Vagina (tissue), 2 donors: ENCODE measurements at regions not wholly inside any gene's neighbourhood (a gene's known extent, or its start where the extent isn't known, plus 50 kb on each side); places are given as distances from the start of the nearest gene placed in this dataset.

Experiments used
- CTCF ChIP-seq, 3 experiments: fragments of 450-650 bp in 2 of 3; fragments of 200-600 bp in 1 of 3; sonication (generic) in 1 of 3; IDR thresholded peaks; one replicate each; pipeline ENCODE4 v1.5.1; 2017 to 2019; ENCODE audit warnings: antibody characterized with exemption in 3 of 3, mild to moderate bottlenecking in 2 of 3, moderate library complexity in 2 of 3
- POLR2A ChIP-seq, 2 donors: fragments of 450-650 bp; IDR thresholded peaks; one replicate each; pipeline ENCODE4 v1.6.1; 2017; ENCODE audit warnings: antibody characterized with exemption in 2 of 2, mild to moderate bottlenecking in 2 of 2, moderate library complexity in 2 of 2
- POLR2AphosphoS5 ChIP-seq, 2 donors: sonication (generic); formaldehyde crosslinking; IDR thresholded peaks; one replicate each; pipeline ENCODE4 v1.9.0; 2017; ENCODE audit warnings: antibody characterized with exemption in 2 of 2, mild to moderate bottlenecking in 2 of 2, low read depth in 1 of 2; ENCODE audit not compliant: insufficient read depth in 1 of 2

- TF ChIP-seq POLR2A (IDR thresholded peaks at IDR 0.05): no peak
- no peak for TF ChIP-seq CTCF (IDR thresholded peaks at IDR 0.05)
- no peak for TF ChIP-seq POLR2AphosphoS5 (IDR thresholded peaks at IDR 0.05; ENCODE audit: insufficient read depth in 1 of 2, low read depth in 1 of 2)
Measured at GRCh38 chr4:15161439-15161838, 159.2 kb downstream of the CPEB2 start.
